A549 (cell line): ENCODE measurements at regions not wholly inside any gene's neighbourhood (a gene's known extent, or its start where the extent isn't known, plus 50 kb on each side); places are given as distances from the start of the nearest gene placed in this dataset.
"Not testable (repeated sequence)": the region's sequence is repeated elsewhere in the genome, so short reads cannot be mapped to it uniquely, and the experiment has no call there.

Source experiments
- ATAC-seq, 2 experiments: fragments of 200-7000 bp in 1 of 2; fragments of >200 bp in 1 of 2; cut with Nextera tagmentation in 1 of 2; cut with Tn5 transposase in 1 of 2; 3 replicates each; pipeline versions ENCODE4 v1.8.0 to v1.9.1; 2018 to 2020; ENCODE audit warnings: mild to moderate bottlenecking in 1 of 2, moderate library complexity in 1 of 2
- CTCF ChIA-PET: fragments of 300-600 bp; sonication (Branson Sonifier 250); formaldehyde crosslinking; extraction: SDS; loops from one replicate; lab custom pipeline; 2021; ENCODE audit warnings: antibody characterized with exemption, inconsistent platforms; lab: Yijun Ruan, JAX
- POLR2A ChIA-PET: fragments of 350-600 bp; formaldehyde crosslinking; extraction: SDS; loops from one replicate; lab custom pipeline; 2021; ENCODE audit warnings: antibody characterized with exemption, inconsistent platforms; lab: Yijun Ruan, JAX
- DNase-seq, 2 experiments: peaks; one replicate each; pipeline versions ENCODE4 v3.0.0 to v3.0.0-alpha.2; 2011 to 2016; ENCODE audit warnings: low read depth in 1 of 2, low spot score in 1 of 2
- FAIRE-seq: peaks from 2 replicates; lab custom pipeline; 2011; peaks lifted over from hg19 to GRCh38; lab: Jason Lieb, UNC
- H3K27ac ChIP-seq, 2 experiments: fragments of >200 bp; sonication (Bioruptor Twin); formaldehyde crosslinking; 3 replicates each; pipeline ENCODE4 v1.5.1; 2016 to 2017
- H3K4me1 ChIP-seq: fragments of >200 bp; sonication (Bioruptor Twin); formaldehyde crosslinking; 3 replicates; pipeline ENCODE4 v1.6.1; 2016
- H3K4me2 ChIP-seq: fragments of >200 bp; sonication (Bioruptor Twin); formaldehyde crosslinking; 3 replicates; pipeline ENCODE4 v1.6.1; 2016
- H3K4me3 ChIP-seq: fragments of >200 bp; sonication (Bioruptor Twin); formaldehyde crosslinking; 3 replicates; pipeline ENCODE4 v1.5.1; 2016
- H3K9me3 ChIP-seq: fragments of >200 bp; sonication (Bioruptor Twin); formaldehyde crosslinking; 3 replicates; pipeline ENCODE4 v1.6.1; 2016
- BHLHE40 ChIP-seq: IDR thresholded peaks from 2 replicates; pipeline ENCODE4 v1.6.1; 2012; ENCODE audit warnings: low read depth, low read length, inconsistent platforms
- CHD2 ChIP-seq: fragments of 150-350 bp; IDR thresholded peaks from 2 replicates; pipeline ENCODE4 v1.6.1; 2014; ENCODE audit warnings: low read length; ENCODE audit not compliant: partially characterized antibody
- ESRRA ChIP-seq: fragments of 150-350 bp; IDR thresholded peaks from 2 replicates; pipeline ENCODE4 v1.6.1; 2014; ENCODE audit warnings: mild to moderate bottlenecking, low read length, borderline replicate concordance
- FOSB ChIP-seq: fragments of 250-450 bp; sonication (Bioruptor Pico); IDR thresholded peaks from 2 replicates; pipeline ENCODE4 v1.5.0; 2020; ENCODE audit warnings: mild to moderate bottlenecking, moderate library complexity
- FOSL2 ChIP-seq, 2 experiments: fragments of 450-650 bp in 1 of 2; fragments of >200 bp in 1 of 2; sonication (Bioruptor Twin) in 1 of 2; formaldehyde crosslinking; IDR thresholded peaks; 2 replicates each; pipeline versions ENCODE4 v1.5.0 to v1.6.1; 2016 to 2020; ENCODE audit warnings: mild to moderate bottlenecking in 1 of 2, moderate library complexity in 1 of 2
- GATA3 ChIP-seq: IDR thresholded peaks from 2 replicates; pipeline ENCODE4 v1.6.1; 2012; ENCODE audit warnings: borderline replicate concordance
- HOXA7 ChIP-seq: fragments of 250-450 bp; sonication (Bioruptor Pico); IDR thresholded peaks from 2 replicates; pipeline ENCODE4 v1.5.0; 2020; ENCODE audit warnings: mild to moderate bottlenecking, moderate library complexity
- JUN ChIP-seq, 2 experiments: fragments of >200 bp; sonication (Bioruptor Twin); formaldehyde crosslinking; IDR thresholded peaks; 2 replicates in 1 of 2; 3 replicates in 1 of 2; pipeline ENCODE4 v1.6.1; 2016 to 2017
- KDM1A ChIP-seq: fragments of 200-600 bp; sonication (generic); IDR thresholded peaks from 2 replicates; pipeline ENCODE4 v1.6.1; 2016; ENCODE audit warnings: low read depth, mild to moderate bottlenecking
- MYC ChIP-seq: IDR thresholded peaks from 2 replicates; pipeline ENCODE4 v1.6.1; 2012; ENCODE audit warnings: mild to moderate bottlenecking, inconsistent platforms, low read length, improper control_type of control experiment, borderline replicate concordance
- NFE2L2 ChIP-seq: fragments of 150-350 bp; conservative IDR thresholded peaks from 2 replicates; pipeline ENCODE4 v1.6.1; 2014; ENCODE audit warnings: low read length
- PHF8 ChIP-seq: fragments of 200-600 bp; sonication (generic); IDR thresholded peaks from 2 replicates; pipeline ENCODE4 v1.6.1; 2016; ENCODE audit warnings: low read depth, mild to moderate bottlenecking, antibody characterized with exemption, moderate library complexity, borderline replicate concordance
- POLR2AphosphoS2 ChIP-seq: conservative IDR thresholded peaks from 2 replicates; pipeline ENCODE4 v1.6.1; 2012; ENCODE audit warnings: low read length, improper control_type of control experiment, inconsistent platforms
- RARB ChIP-seq: fragments of 250-450 bp; sonication (Bioruptor Pico); IDR thresholded peaks from 2 replicates; pipeline ENCODE4 v1.8.0; 2021; ENCODE audit warnings: mild to moderate bottlenecking, moderate library complexity
- RFX5 ChIP-seq: fragments of 450-650 bp; IDR thresholded peaks from 2 replicates; pipeline ENCODE4 v1.7.1; 2014; ENCODE audit warnings: antibody characterized with exemption, mild to moderate bottlenecking, moderate library complexity
- ZNF302 ChIP-seq: fragments of 250-450 bp; sonication (Bioruptor Pico); IDR thresholded peaks from 2 replicates; pipeline ENCODE4 v1.9.0; 2021; ENCODE audit warnings: inconsistent platforms, mild to moderate bottlenecking, moderate library complexity
- ZSCAN20 ChIP-seq: fragments of 250-450 bp; sonication (Bioruptor Pico); IDR thresholded peaks from 2 replicates; pipeline ENCODE4 v1.8.0; 2022; ENCODE audit warnings: mild to moderate bottlenecking, moderate library complexity
- WGBS: methylation state at CpG from one replicate; pipeline ENCODE4 v1.1.6; 2017; ENCODE audit errors: missing lambda C conversion rate; 5-methylcytosine and 5-hydroxymethylcytosine counted together
- TF ChIP-seq, protein P1 (sequence below): IDR thresholded peaks from 2 replicates; pipeline ENCODE4 v1.6.1; 2012
- TF ChIP-seq, protein P2 (sequence below): IDR thresholded peaks from 2 replicates; pipeline ENCODE4 v1.6.1; 2012; ENCODE audit warnings: low read depth, borderline replicate concordance
- TF ChIP-seq, protein P3 (sequence below): fragments of 250-450 bp; sonication (Bioruptor Pico); IDR thresholded peaks from 2 replicates; pipeline ENCODE4 v1.5.0; 2020; ENCODE audit warnings: low read depth, mild to moderate bottlenecking, moderate library complexity
- TF ChIP-seq, protein P4 (sequence below): fragments of 150-350 bp; IDR thresholded peaks from 2 replicates; pipeline ENCODE4 v1.6.1; 2014; ENCODE audit warnings: low read depth, mild to moderate bottlenecking, low read length

DNA sequence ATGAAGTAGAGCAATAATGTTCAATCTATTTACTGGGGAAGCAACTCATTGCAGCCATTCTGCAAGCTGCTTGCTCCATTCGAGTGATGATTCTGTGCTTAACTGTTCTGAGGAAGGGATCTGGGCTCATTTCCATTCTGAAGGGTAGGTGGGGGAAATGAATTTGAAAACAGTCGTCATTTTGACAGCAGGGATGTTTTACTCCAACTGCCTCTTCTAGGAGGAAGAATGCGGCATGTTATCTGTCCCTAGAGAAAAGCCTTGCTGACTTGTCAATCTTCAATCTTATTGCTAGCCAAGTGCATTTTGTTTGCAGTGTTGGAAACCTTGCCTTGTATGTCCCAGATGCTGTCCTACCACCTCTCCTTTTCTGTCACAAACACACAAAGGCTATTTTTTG, 105.9 kb downstream of the PRDM13 start:
- Histone ChIP-seq H3K4me3 (no peak overlapping the region), H3K27ac (no peak overlapping the region), H3K4me2 (no peak overlapping the region), H3K9me3 (no peaks in the 10 kb centered on the region), H3K4me1 (no peaks in the 10 kb centered on the region)
- FAIRE-seq = no peak
- 19% methylated on average over 3 of the region's 3 CpGs for WGBS
- POLR2A ChIA-PET = no interaction called here
- TF ChIP-seq RFX5 = no peak
- TF ChIP-seq, protein P1, sequence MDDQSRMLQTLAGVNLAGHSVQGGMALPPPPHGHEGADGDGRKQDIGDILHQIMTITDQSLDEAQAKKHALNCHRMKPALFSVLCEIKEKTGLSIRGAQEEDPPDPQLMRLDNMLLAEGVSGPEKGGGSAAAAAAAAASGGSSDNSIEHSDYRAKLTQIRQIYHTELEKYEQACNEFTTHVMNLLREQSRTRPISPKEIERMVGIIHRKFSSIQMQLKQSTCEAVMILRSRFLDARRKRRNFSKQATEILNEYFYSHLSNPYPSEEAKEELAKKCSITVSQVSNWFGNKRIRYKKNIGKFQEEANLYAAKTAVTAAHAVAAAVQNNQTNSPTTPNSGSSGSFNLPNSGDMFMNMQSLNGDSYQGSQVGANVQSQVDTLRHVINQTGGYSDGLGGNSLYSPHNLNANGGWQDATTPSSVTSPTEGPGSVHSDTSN = no peak
- TF ChIP-seq, protein P2, sequence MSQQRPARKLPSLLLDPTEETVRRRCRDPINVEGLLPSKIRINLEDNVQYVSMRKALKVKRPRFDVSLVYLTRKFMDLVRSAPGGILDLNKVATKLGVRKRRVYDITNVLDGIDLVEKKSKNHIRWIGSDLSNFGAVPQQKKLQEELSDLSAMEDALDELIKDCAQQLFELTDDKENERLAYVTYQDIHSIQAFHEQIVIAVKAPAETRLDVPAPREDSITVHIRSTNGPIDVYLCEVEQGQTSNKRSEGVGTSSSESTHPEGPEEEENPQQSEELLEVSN = no peak
- TF ChIP-seq, protein P3, sequence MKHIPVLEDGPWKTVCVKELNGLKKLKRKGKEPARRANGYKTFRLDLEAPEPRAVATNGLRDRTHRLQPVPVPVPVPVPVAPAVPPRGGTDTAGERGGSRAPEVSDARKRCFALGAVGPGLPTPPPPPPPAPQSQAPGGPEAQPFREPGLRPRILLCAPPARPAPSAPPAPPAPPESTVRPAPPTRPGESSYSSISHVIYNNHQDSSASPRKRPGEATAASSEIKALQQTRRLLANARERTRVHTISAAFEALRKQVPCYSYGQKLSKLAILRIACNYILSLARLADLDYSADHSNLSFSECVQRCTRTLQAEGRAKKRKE (CRISPR knock-in tag) = no peak
- no peak for TF ChIP-seq BHLHE40
- TF ChIP-seq CHD2 = no peak
- TF ChIP-seq MYC = no peak
- TF ChIP-seq RARB (CRISPR knock-in tag) = no peak
- no peak for TF ChIP-seq HOXA7 (CRISPR knock-in tag)
- no peak for TF ChIP-seq JUN (IDR thresholded peaks at IDR 0.05)
- no peak for TF ChIP-seq NFE2L2
- no peak for TF ChIP-seq GATA3
- no peak for TF ChIP-seq KDM1A
- TF ChIP-seq PHF8 = no peak
- TF ChIP-seq FOSB (CRISPR knock-in tag) = no peak
- TF ChIP-seq ZNF302 (CRISPR knock-in tag) = no peak
- CTCF ChIA-PET = no interaction called here
- no peak for ATAC-seq
- no peak for DNase-seq

DNA sequence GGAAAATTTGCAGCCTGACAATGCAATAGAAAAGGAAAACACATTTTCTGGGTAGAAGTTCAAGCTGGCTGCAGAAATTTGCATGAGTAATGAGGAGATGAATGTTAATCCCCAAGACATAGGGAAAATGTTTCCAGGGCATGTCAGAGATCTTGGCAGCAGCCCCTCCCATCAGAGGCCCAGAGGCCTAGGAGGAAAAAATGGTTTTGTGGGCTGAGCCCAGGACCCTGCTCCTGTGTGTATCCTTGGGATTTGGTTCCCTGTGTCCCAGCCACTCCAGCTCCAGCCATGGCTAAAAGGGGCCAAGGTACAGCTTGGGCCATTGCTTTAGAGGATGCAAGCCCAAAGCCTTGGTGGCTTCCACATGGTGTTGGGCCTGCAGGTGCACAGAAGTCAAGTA, 115.4 kb downstream of the PRDM13 start:
- CTCF ChIA-PET = not testable (repeated sequence)

DNA sequence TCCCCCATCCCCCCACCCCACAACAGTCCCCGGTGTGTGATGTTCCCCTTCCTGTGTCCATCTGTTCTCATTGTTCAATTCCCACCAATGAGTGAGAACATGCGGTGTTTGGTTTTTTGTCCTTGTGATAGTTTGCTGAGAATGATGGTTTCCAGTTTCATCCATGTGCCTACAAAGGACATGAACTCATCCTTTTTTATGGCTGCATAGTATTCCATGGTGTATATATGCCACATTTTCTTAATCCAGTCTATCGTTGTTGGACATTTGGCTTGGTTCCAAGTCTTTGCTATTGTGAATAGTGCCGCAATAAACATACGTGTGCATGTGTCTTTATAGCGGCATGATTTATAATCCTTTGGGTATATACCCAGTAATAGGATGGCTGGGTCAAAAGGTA, 123.6 kb downstream of the PRDM13 start:
- H3K4me1 ChIP-seq, DNase-seq, ATAC-seq, H3K27ac ChIP-seq, FAIRE-seq, H3K9me3 ChIP-seq, H3K4me3 ChIP-seq, POLR2A ChIA-PET, CTCF ChIA-PET, H3K4me2 ChIP-seq: not testable (repeated sequence)
- 81% methylated on average over 5 of the region's 6 CpGs for WGBS

More for the DNA sequence above, 115.4 kb downstream of the PRDM13 start:
- ATAC-seq, H3K27ac ChIP-seq, DNase-seq, FAIRE-seq, H3K4me3 ChIP-seq, H3K4me2 ChIP-seq, POLR2A ChIA-PET, H3K9me3 ChIP-seq, H3K4me1 ChIP-seq: not testable (repeated sequence)

DNA sequence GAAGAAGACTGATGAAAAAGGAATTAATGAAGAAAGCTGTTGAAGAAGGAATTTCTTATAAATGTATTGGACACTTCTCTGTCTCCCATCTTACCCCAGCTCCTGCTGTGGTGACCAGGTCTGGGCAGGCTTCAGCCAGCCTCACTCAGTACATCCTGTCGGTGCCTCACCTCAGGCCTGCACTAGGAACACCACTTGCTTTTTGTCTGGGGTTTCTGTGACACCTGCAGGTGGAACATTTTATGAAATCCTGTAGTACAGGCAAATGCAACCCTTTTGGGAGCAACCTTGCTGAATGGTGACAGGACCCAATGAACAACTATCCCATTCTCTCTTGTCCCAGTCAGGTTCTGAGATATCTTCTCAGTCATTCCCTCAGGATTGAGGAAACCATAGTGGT, 129.7 kb downstream of the PRDM13 start:
- Histone ChIP-seq H3K4me2 (no peak overlapping the region), H3K4me3 (no peak overlapping the region), H3K9me3 (no peaks in the 10 kb centered on the region), H3K27ac (no peak overlapping the region), H3K4me1 (no peaks in the 10 kb centered on the region)
- ATAC-seq (no peak), DNase-seq (peak in 1 of 2 experiments; percentile 3), FAIRE-seq (no peak)
- 0% methylated on average over 1 of the region's 1 CpG for WGBS
- POLR2A ChIA-PET = no interaction called here
- CTCF ChIA-PET = interaction anchor here (1.8 kb wide), 1 partner anchor 10 kb away, joined by 4 read pairs; no protein-coding TSS in a partner anchor
- TF ChIP-seq, protein P4, sequence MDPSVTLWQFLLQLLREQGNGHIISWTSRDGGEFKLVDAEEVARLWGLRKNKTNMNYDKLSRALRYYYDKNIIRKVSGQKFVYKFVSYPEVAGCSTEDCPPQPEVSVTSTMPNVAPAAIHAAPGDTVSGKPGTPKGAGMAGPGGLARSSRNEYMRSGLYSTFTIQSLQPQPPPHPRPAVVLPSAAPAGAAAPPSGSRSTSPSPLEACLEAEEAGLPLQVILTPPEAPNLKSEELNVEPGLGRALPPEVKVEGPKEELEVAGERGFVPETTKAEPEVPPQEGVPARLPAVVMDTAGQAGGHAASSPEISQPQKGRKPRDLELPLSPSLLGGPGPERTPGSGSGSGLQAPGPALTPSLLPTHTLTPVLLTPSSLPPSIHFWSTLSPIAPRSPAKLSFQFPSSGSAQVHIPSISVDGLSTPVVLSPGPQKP = no peak
- TF ChIP-seq ZSCAN20 (no peak), FOSL2 (IDR thresholded peaks at IDR 0.05) (no peak), FOSL2 (CRISPR knock-in tag; IDR thresholded peaks at IDR 0.05) (no peak), ESRRA (no peak), POLR2AphosphoS2 (no peak)
